SU-DHL-6 (cell line): ENCODE measurements at regions not wholly inside any gene's neighbourhood (a gene's known extent, or its start where the extent isn't known, plus 50 kb on each side); places are given as distances from the start of the nearest gene placed in this dataset.

Experiments used
- EZH2phosphoT487 ChIP-seq: fragments of 200-600 bp; sonication (generic), shearing (Covaris generic); conservative IDR thresholded peaks from 2 replicates; pipeline ENCODE4 v1.6.1; 2018; ENCODE audit warnings: mild to moderate bottlenecking, antibody characterized with exemption, low read length, moderate library complexity, mixed read lengths
- TF ChIP-seq, protein P1 (sequence below): fragments of 200-600 bp; sonication (generic); IDR thresholded peaks from one replicate; pipeline ENCODE4 v1.5.1; 2017; ENCODE audit warnings: antibody characterized with exemption, mild to moderate bottlenecking, low read length, moderate library complexity; ENCODE audit not compliant: insufficient read depth, poor library complexity, severe bottlenecking

DNA sequence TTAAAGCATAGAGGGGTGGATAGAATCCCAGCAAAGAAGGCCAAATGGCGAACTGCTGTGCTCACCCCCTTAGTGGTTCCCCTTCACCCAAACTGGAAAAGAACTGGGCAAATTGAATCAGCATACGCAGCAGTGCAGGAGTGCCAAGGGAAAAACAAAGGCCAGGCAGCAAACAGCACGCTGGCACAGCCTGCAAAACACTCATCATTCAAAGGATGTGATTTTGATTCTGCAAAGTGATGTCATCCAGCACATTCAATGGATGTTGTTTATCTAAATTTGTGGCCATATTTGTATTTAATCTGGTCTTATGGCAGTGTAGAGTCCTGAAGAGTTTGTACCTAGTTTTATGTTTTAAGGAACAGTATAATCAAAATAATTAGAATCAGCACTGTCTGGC, 71.8 kb upstream of the ECE1 start:
- TF ChIP-seq, protein P1, sequence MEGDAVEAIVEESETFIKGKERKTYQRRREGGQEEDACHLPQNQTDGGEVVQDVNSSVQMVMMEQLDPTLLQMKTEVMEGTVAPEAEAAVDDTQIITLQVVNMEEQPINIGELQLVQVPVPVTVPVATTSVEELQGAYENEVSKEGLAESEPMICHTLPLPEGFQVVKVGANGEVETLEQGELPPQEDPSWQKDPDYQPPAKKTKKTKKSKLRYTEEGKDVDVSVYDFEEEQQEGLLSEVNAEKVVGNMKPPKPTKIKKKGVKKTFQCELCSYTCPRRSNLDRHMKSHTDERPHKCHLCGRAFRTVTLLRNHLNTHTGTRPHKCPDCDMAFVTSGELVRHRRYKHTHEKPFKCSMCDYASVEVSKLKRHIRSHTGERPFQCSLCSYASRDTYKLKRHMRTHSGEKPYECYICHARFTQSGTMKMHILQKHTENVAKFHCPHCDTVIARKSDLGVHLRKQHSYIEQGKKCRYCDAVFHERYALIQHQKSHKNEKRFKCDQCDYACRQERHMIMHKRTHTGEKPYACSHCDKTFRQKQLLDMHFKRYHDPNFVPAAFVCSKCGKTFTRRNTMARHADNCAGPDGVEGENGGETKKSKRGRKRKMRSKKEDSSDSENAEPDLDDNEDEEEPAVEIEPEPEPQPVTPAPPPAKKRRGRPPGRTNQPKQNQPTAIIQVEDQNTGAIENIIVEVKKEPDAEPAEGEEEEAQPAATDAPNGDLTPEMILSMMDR = no peak
- TF ChIP-seq EZH2phosphoT487 = no peak
